GM23248 (cell line): ENCODE measurements at regions not wholly inside any gene's neighbourhood (a gene's known extent, or its start where the extent isn't known, plus 50 kb on each side); places are given as distances from the start of the nearest gene placed in this dataset.

ENCODE experiments used
- EZH2 ChIP-seq: fragments of 200-600 bp; sonication (generic); IDR thresholded peaks from 2 replicates; pipeline ENCODE4 v1.6.1; 2018; ENCODE audit warnings: antibody characterized with exemption, mild to moderate bottlenecking; ENCODE audit not compliant: insufficient read depth, poor library complexity, severe bottlenecking
- EZH2phosphoT487 ChIP-seq: fragments of 200-600 bp; sonication (generic); IDR thresholded peaks from 2 replicates; pipeline ENCODE4 v1.6.1; 2018; ENCODE audit warnings: antibody characterized with exemption, moderate library complexity, mild to moderate bottlenecking, low read depth; ENCODE audit not compliant: insufficient read depth

GRCh38 chr2:155525199-155525598 lies 807.3 kb downstream of the NR4A2 start:
- no peak for TF ChIP-seq EZH2
- TF ChIP-seq EZH2phosphoT487 = no peak
